Mesendoderm (in vitro differentiated cells): ENCODE measurements at regions not wholly inside any gene's neighbourhood (a gene's known extent, or its start where the extent isn't known, plus 50 kb on each side); places are given as distances from the start of the nearest gene placed in this dataset.

Experiments used
- DNase-seq: peaks from one replicate; pipeline ENCODE4 v3.0.0; 2013
- H2AK5ac ChIP-seq: 2 replicates; pipeline ENCODE4 v1.6.1; 2013; ENCODE audit warnings: low read length, inconsistent platforms
- H2BK120ac ChIP-seq: 2 replicates; pipeline ENCODE4 v1.6.1; 2013; ENCODE audit warnings: low read depth, mild to moderate bottlenecking, low read length, moderate library complexity, mixed read lengths
- H2BK15ac ChIP-seq: replicated peaks from 2 replicates; pipeline ENCODE4 v1.6.1; 2013; ENCODE audit warnings: low read depth, mild to moderate bottlenecking, moderate library complexity
- H2BK5ac ChIP-seq: 2 replicates; pipeline ENCODE4 v1.6.1; 2013; ENCODE audit warnings: low read length, inconsistent platforms
- H3K18ac ChIP-seq: 2 replicates; pipeline ENCODE4 v1.6.1; 2013; ENCODE audit warnings: mild to moderate bottlenecking, low read length, mixed read lengths
- H3K23ac ChIP-seq: one replicate; pipeline ENCODE4 v1.6.1; 2013; ENCODE audit warnings: low read length
- H3K27ac ChIP-seq: 2 replicates; pipeline ENCODE4 v1.5.1; 2013; ENCODE audit warnings: low read depth, mild to moderate bottlenecking, inconsistent platforms, low read length, moderate library complexity
- H3K27me3 ChIP-seq: 2 replicates; pipeline ENCODE4 v1.6.1; 2013; ENCODE audit warnings: low read length, control low read depth, mild to moderate bottlenecking, inconsistent platforms; ENCODE audit not compliant: insufficient read depth, poor library complexity
- H3K36me3 ChIP-seq: 2 replicates; pipeline ENCODE4 v1.6.1; 2013; ENCODE audit warnings: low read length, inconsistent platforms; ENCODE audit not compliant: control insufficient read depth, insufficient read depth
- H3K4ac ChIP-seq: one replicate; pipeline ENCODE4 v1.6.1; 2013; ENCODE audit warnings: low read depth, mild to moderate bottlenecking, low read length, moderate library complexity
- H3K4me1 ChIP-seq: 2 replicates; pipeline ENCODE4 v1.6.1; 2013; ENCODE audit warnings: low read depth, low read length, inconsistent platforms; ENCODE audit not compliant: control insufficient read depth
- H3K4me2 ChIP-seq: 2 replicates; pipeline ENCODE4 v1.6.1; 2013; ENCODE audit warnings: low read length
- H3K4me3 ChIP-seq: 2 replicates; pipeline ENCODE4 v1.5.1; 2013; ENCODE audit warnings: mild to moderate bottlenecking, low read length
- H3K56ac ChIP-seq: one replicate; pipeline ENCODE4 v1.6.1; 2013; ENCODE audit warnings: low read length
- H3K79me1 ChIP-seq: 2 replicates; pipeline ENCODE4 v1.6.1; 2013; ENCODE audit warnings: low read length, inconsistent platforms
- H3K79me2 ChIP-seq: 2 replicates; pipeline ENCODE4 v1.6.1; 2013; ENCODE audit warnings: mild to moderate bottlenecking, low read length; ENCODE audit not compliant: control insufficient read depth, insufficient read depth
- H3K9ac ChIP-seq: 2 replicates; pipeline ENCODE4 v1.6.1; 2013; ENCODE audit warnings: low read length, inconsistent platforms
- H4K5ac ChIP-seq: one replicate; pipeline ENCODE4 v1.6.1; 2013; ENCODE audit warnings: low read length
- H4K8ac ChIP-seq: one replicate; pipeline ENCODE4 v1.6.1; 2013; ENCODE audit warnings: low read depth, mild to moderate bottlenecking, control low read depth, low read length, moderate library complexity
- WGBS: extraction: QIAGEN DNeasy Blood & Tissue Kit; methylation state at CpG from one replicate; pipeline ENCODE4 v1.1.7; 2013; ENCODE audit warnings: low lambda C conversion rate, missing lambda C conversion rate; ENCODE audit not compliant: insufficient coverage; ENCODE audit errors: extremely low coverage; 5-methylcytosine and 5-hydroxymethylcytosine counted together

- no peak overlapping the region for H2BK15ac ChIP-seq
- no peak overlapping the region for H3K4me2 ChIP-seq
- H3K23ac ChIP-seq: no peak overlapping the region
- H3K79me2 ChIP-seq: no peaks in the 10 kb centered on the region
- H4K8ac ChIP-seq: no peak overlapping the region
- no peaks in the 10 kb centered on the region for H3K79me1 ChIP-seq
- H3K36me3 ChIP-seq: no peaks in the 10 kb centered on the region
- no peak overlapping the region for H3K56ac ChIP-seq
- H3K9ac ChIP-seq: no peak overlapping the region
- no peak overlapping the region for H3K4ac ChIP-seq
- no CpG with 5 or more reads among the region's 1 CpG for WGBS
- DNase-seq: no peak
- H2BK5ac ChIP-seq: no peak overlapping the region
- no peaks in the 10 kb centered on the region for H3K4me1 ChIP-seq
- no peak overlapping the region for H4K5ac ChIP-seq
- no peak overlapping the region for H3K27ac ChIP-seq
- H2AK5ac ChIP-seq: no peak overlapping the region
- no peaks in the 10 kb centered on the region for H3K27me3 ChIP-seq
- no peak overlapping the region for H3K18ac ChIP-seq
- H2BK120ac ChIP-seq: no peak overlapping the region
- no peak overlapping the region for H3K4me3 ChIP-seq
Observed at GRCh38 chr19:20333508-20333907, 166.5 kb downstream of the ZNF486 start.

- Histone ChIP-seq H3K79me1 (no peaks in the 10 kb centered on the region), H2AK5ac (no peak overlapping the region), H3K27ac (no peak overlapping the region), H3K9ac (no peak overlapping the region), H3K23ac (no peak overlapping the region), H3K4me2 (no peak overlapping the region), H3K4ac (no peak overlapping the region), H4K5ac (no peak overlapping the region), H2BK15ac (no peak overlapping the region), H3K4me1 (no peaks in the 10 kb centered on the region), H2BK5ac (no peak overlapping the region), H3K18ac (no peak overlapping the region), H3K27me3 (no peaks in the 10 kb centered on the region), H2BK120ac (no peak overlapping the region), H3K36me3 (no peaks in the 10 kb centered on the region), H4K8ac (no peak overlapping the region), H3K79me2 (no peaks in the 10 kb centered on the region), H3K56ac (no peak overlapping the region), H3K4me3 (no peak overlapping the region)
- DNase-seq: no peak
Observed at GRCh38 chr19:20325151-20325550, 158.1 kb downstream of the ZNF486 start.

GRCh38 chr19:20321139-20321763 is 154.2 kb downstream of the ZNF486 start:
- H2BK5ac ChIP-seq: no peak overlapping the region
- no peak overlapping the region for H3K18ac ChIP-seq
- no peaks in the 10 kb centered on the region for H3K79me2 ChIP-seq
- no peak overlapping the region for H4K5ac ChIP-seq
- H3K4ac ChIP-seq: no peak overlapping the region
- no peak overlapping the region for H3K4me3 ChIP-seq
- no CpG with 5 or more reads among the region's 3 CpGs for WGBS
- no peak overlapping the region for H3K56ac ChIP-seq
- H3K27ac ChIP-seq: no peak overlapping the region
- no peaks in the 10 kb centered on the region for H3K27me3 ChIP-seq
- H3K4me1 ChIP-seq: no peaks in the 10 kb centered on the region
- H3K79me1 ChIP-seq: no peaks in the 10 kb centered on the region
- no peak overlapping the region for H4K8ac ChIP-seq
- no peak overlapping the region for H3K9ac ChIP-seq
- no peak overlapping the region for H2BK15ac ChIP-seq
- H3K23ac ChIP-seq: no peak overlapping the region
- H2BK120ac ChIP-seq: no peak overlapping the region
- H2AK5ac ChIP-seq: no peak overlapping the region
- no peaks in the 10 kb centered on the region for H3K36me3 ChIP-seq
- no peak overlapping the region for H3K4me2 ChIP-seq
- DNase-seq: no peak

- Histone ChIP-seq H3K4me2 (no peak overlapping the region), H3K4ac (no peak overlapping the region), H3K4me1 (no peaks in the 10 kb centered on the region), H2BK15ac (no peak overlapping the region), H3K23ac (no peak overlapping the region), H3K18ac (no peak overlapping the region), H2AK5ac (no peak overlapping the region), H2BK5ac (no peak overlapping the region), H3K79me2 (no peaks in the 10 kb centered on the region), H4K8ac (no peak overlapping the region), H4K5ac (no peak overlapping the region), H3K36me3 (no peaks in the 10 kb centered on the region), H3K9ac (no peak overlapping the region), H3K79me1 (no peaks in the 10 kb centered on the region), H3K56ac (no peak overlapping the region), H3K27me3 (no peaks in the 10 kb centered on the region), H2BK120ac (no peak overlapping the region), H3K27ac (no peak overlapping the region), H3K4me3 (no peak overlapping the region)
- DNase-seq: no peak
- no CpG with 5 or more reads among the region's 1 CpG for WGBS
Observed at GRCh38 chr19:20320191-20320590, 153.2 kb downstream of the ZNF486 start.

GRCh38 chr19:20318616-20319015 is 151.6 kb downstream of the ZNF486 start:
- H3K4me3 ChIP-seq: no peak overlapping the region

GRCh38 chr19:20315543-20315942 is 148.5 kb downstream of the ZNF486 start:
- Histone ChIP-seq H3K27ac (no peak overlapping the region), H3K23ac (no peak overlapping the region), H3K36me3 (no peaks in the 10 kb centered on the region), H2BK5ac (no peak overlapping the region), H3K18ac (no peak overlapping the region), H2BK120ac (no peak overlapping the region), H3K4ac (no peak overlapping the region), H4K5ac (no peak overlapping the region), H3K4me1 (no peaks in the 10 kb centered on the region), H3K4me3 (no peak overlapping the region), H3K4me2 (no peak overlapping the region), H3K56ac (no peak overlapping the region), H3K9ac (no peak overlapping the region), H2BK15ac (no peak overlapping the region), H3K79me1 (no peaks in the 10 kb centered on the region), H3K27me3 (no peaks in the 10 kb centered on the region), H4K8ac (no peak overlapping the region), H3K79me2 (no peaks in the 10 kb centered on the region), H2AK5ac (no peak overlapping the region)
- no CpG with 5 or more reads among the region's 6 CpGs for WGBS
- DNase-seq: no peak

More at GRCh38 chr19:20318616-20319015, 151.6 kb downstream of the ZNF486 start:
- Histone ChIP-seq H3K27ac (no peak overlapping the region), H4K8ac (no peak overlapping the region), H3K79me1 (no peaks in the 10 kb centered on the region), H3K4me2 (no peak overlapping the region), H3K9ac (no peak overlapping the region), H2BK5ac (no peak overlapping the region), H3K36me3 (no peaks in the 10 kb centered on the region), H2AK5ac (no peak overlapping the region), H3K4ac (no peak overlapping the region), H2BK15ac (no peak overlapping the region), H3K56ac (no peak overlapping the region), H3K18ac (no peak overlapping the region), H3K79me2 (no peaks in the 10 kb centered on the region), H3K23ac (no peak overlapping the region), H4K5ac (no peak overlapping the region), H3K27me3 (no peaks in the 10 kb centered on the region), H2BK120ac (no peak overlapping the region), H3K4me1 (no peaks in the 10 kb centered on the region)
- WGBS: no CpG with 5 or more reads among the region's 3 CpGs
- DNase-seq: no peak
